ENCODE measurements at regions not wholly inside any gene's neighbourhood (a gene's known extent, or its start where the extent isn't known, plus 50 kb on each side); places are given as distances from the start of the nearest gene placed in this dataset.

GRCh38 chr18:45266023-45266422 lies 349.3 kb upstream of the SLC14A2 start:
- no peak overlapping the region for H2BK20ac ChIP-seq (ENCODE audit: low read depth, low read length)
- no peak overlapping the region for H3K18ac ChIP-seq (ENCODE audit: low read depth, low read length)
- H3K14ac ChIP-seq (replicated peaks; ENCODE audit: low read depth, low read length), result no peak overlapping the region
- ATAC-seq (ENCODE audit: low read depth) (no peak), DNase-seq (no peak)
- H4K20me1 ChIP-seq (ENCODE audit: insufficient read depth, low read length), result no peaks in the 10 kb centered on the region
- ChIA-PET CTCF (no interaction called here), POLR2A (ENCODE audit: unreplicated experiment) (no interaction called here)
- no peak overlapping the region for H2BK5ac ChIP-seq (ENCODE audit: low read depth, low read length, poor library complexity, severe bottlenecking)
- no peak overlapping the region for H3K56ac ChIP-seq (ENCODE audit: extremely low read depth, insufficient read depth, low read length)
- H3K27ac ChIP-seq (ENCODE audit: insufficient read depth, low read length), result no peak overlapping the region
- in situ Hi-C loops (cut with MboI; ENCODE audit: low sequenced_read_pairs) (no loop called here), intact Hi-C loops (cut with micrococcal nuclease) (no loop called here), dilution Hi-C loops (cut with HindIII; ENCODE audit: low sequenced_read_pairs, unreplicated experiment) (no loop called here)
- no peaks in the 10 kb centered on the region for H3K36me3 ChIP-seq (ENCODE audit: control insufficient read depth, insufficient read depth, low read length)
- no peaks in the 10 kb centered on the region for H3K9me1 ChIP-seq (ENCODE audit: insufficient read depth, low read length)
- no peak overlapping the region for H2AK9ac ChIP-seq (replicated peaks; ENCODE audit: low read depth, low read length, poor library complexity)
- WGBS, 2 experiments (ENCODE audit: extremely low coverage in 2 of 2, insufficient read length in 1 of 2), result no CpG with 5 or more reads among the region's 3 CpGs
- no peak overlapping the region for H2AK5ac ChIP-seq (ENCODE audit: low read depth, low read length)
- H3K4me2 ChIP-seq (ENCODE audit: low read depth, low read length), result no peak overlapping the region
- H3K4ac ChIP-seq (ENCODE audit: low read depth, low read length), result no peak overlapping the region
- H2AFZ ChIP-seq (replicated peaks; ENCODE audit: low read length, poor library complexity), result no peak overlapping the region
- peaks cover 7% of the 10 kb centered on the region for H3K27me3 ChIP-seq (ENCODE audit: control insufficient read depth, insufficient read depth, low read length)
- TF ChIP-seq CHD1 (IDR thresholded peaks at IDR 0.05; ENCODE audit: low read depth, low read length), result no peak
- TF ChIP-seq NFE2L2 (IDR thresholded peaks at IDR 0.05; ENCODE audit: low read depth, low read length), result no peak
- TF ChIP-seq MAFK (IDR thresholded peaks at IDR 0.05; ENCODE audit: low read depth, low read length), result no peak
- TF ChIP-seq, protein P1, sequence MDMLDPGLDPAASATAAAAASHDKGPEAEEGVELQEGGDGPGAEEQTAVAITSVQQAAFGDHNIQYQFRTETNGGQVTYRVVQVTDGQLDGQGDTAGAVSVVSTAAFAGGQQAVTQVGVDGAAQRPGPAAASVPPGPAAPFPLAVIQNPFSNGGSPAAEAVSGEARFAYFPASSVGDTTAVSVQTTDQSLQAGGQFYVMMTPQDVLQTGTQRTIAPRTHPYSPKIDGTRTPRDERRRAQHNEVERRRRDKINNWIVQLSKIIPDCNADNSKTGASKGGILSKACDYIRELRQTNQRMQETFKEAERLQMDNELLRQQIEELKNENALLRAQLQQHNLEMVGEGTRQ (IDR thresholded peaks at IDR 0.05; ENCODE audit: low read depth, low read length), result no peak
- TF ChIP-seq, protein P2, sequence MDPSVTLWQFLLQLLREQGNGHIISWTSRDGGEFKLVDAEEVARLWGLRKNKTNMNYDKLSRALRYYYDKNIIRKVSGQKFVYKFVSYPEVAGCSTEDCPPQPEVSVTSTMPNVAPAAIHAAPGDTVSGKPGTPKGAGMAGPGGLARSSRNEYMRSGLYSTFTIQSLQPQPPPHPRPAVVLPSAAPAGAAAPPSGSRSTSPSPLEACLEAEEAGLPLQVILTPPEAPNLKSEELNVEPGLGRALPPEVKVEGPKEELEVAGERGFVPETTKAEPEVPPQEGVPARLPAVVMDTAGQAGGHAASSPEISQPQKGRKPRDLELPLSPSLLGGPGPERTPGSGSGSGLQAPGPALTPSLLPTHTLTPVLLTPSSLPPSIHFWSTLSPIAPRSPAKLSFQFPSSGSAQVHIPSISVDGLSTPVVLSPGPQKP (IDR thresholded peaks at IDR 0.05; ENCODE audit: borderline replicate concordance, low read depth, low read length), result no peak
- TF ChIP-seq MXI1 (IDR thresholded peaks at IDR 0.05; ENCODE audit: borderline replicate concordance, low read depth, low read length), result no peak
- no peak for TF ChIP-seq RCOR1 (IDR thresholded peaks at IDR 0.05; ENCODE audit: insufficient replicate concordance, low read length)
- TF ChIP-seq RAD21 (IDR thresholded peaks at IDR 0.05; ENCODE audit: low read length), result no peak
- TF ChIP-seq CTCF (conservative IDR thresholded peaks at IDR 0.05; ENCODE audit: low read depth, low read length), result no peak
- no peak for TF ChIP-seq MAZ (IDR thresholded peaks at IDR 0.05; ENCODE audit: borderline replicate concordance, low read depth, low read length)
- no peak overlapping the region for H4K91ac ChIP-seq (ENCODE audit: insufficient read depth, low read depth, low read length)
- H3K79me1 ChIP-seq (ENCODE audit: low read depth in 1 of 2, low read length in 2 of 2), result no peaks in the 10 kb centered on the region
- no peaks in the 10 kb centered on the region for H3K9me3 ChIP-seq (ENCODE audit: control insufficient read depth, insufficient read depth, low read length)
- BruUV-seq (replicated peaks), result no TSS peak
- H3K4me1 ChIP-seq (ENCODE audit: control insufficient read depth, insufficient read depth, low read length), result no peaks in the 10 kb centered on the region
- no peak overlapping the region for H3K9ac ChIP-seq (ENCODE audit: low read depth, low read length)
- no peak overlapping the region for H4K5ac ChIP-seq (ENCODE audit: low read depth, low read length)
- H3K23ac ChIP-seq (ENCODE audit: low read depth, low read length), result no peak overlapping the region
- H3K4me3 ChIP-seq (ENCODE audit: insufficient read depth, low read depth, low read length), result no peak overlapping the region
- H2BK120ac ChIP-seq (ENCODE audit: low read depth, low read length), result no peak overlapping the region
- H2BK15ac ChIP-seq (ENCODE audit: low read depth, low read length), result no peak overlapping the region
- no peak overlapping the region for H4K8ac ChIP-seq (ENCODE audit: low read depth in 2 of 2, low read length in 2 of 2)

All from IMR-90 (cell line).